GM21447 (cell line): ENCODE measurements at regions not wholly inside any gene's neighbourhood (a gene's known extent, or its start where the extent isn't known, plus 50 kb on each side); places are given as distances from the start of the nearest gene placed in this dataset.
"Not testable (repeated sequence)": the region's sequence is repeated elsewhere in the genome, so short reads cannot be mapped to it uniquely, and the experiment has no call there.

Source experiments
- ATAC-seq: cut with Tn5 transposase; IDR thresholded peaks from one replicate; pipeline ENCODE4 v1.9.1; 2021; ENCODE audit not compliant: unreplicated experiment

DNA sequence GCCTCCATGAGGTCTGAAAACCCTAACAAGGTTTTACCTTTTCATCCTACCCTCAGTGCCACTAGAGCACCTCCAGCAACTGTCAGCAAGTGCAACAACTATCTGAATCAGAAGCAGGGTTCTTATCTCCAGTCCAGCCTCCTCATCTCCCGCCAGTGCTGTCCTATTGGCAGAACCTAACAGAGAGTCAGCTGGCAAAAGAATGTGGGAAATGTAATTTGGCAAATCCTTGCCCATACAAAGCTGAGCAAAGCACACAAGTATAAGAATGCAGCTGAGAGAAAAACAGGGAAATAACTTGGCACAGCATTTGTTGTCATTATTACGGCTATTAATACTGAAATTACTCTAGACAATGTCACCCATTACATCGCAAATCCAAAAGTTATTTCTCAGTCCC, 124.2 kb downstream of the ATP6V1G3 start:
- no peak for ATAC-seq

DNA sequence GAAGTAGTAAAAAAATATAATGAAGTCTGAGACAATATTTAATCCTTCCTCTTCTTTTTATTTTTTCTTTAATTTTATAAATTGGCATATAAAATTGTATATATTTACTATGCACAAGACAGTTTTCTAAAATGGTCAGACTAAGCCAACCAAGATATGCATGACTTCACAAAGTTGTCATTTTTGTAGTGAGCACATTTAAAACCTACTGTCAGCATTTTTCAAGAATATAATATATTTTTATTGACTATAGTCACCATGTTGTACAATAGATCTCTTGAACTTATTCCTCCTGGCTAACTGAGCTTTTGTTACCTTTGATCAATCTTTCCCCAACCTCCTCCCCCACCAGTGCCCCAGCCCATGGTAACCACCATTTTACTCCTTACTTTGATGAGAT, 129.2 kb downstream of the ATP6V1G3 start:
- no peak for ATAC-seq

DNA sequence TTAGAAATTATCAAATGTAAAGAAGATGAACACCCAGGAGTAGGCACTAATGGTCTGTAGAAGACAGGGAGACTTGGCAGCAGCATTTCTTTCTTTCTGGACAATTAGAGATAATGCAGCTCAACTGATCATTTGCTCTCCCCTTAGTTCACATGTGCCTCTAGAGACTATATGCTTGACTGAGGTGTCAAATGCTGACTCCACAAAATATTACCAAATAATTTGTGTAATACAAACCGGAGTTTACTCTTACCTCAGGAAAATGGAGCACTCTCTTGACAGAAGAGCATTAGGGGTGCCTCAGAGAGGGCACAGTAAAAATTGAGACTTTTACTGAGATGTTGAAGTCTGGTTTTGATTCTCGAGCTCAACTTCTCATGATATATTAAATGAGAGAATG, 131.8 kb downstream of the ATP6V1G3 start:
- ATAC-seq: no peak

DNA sequence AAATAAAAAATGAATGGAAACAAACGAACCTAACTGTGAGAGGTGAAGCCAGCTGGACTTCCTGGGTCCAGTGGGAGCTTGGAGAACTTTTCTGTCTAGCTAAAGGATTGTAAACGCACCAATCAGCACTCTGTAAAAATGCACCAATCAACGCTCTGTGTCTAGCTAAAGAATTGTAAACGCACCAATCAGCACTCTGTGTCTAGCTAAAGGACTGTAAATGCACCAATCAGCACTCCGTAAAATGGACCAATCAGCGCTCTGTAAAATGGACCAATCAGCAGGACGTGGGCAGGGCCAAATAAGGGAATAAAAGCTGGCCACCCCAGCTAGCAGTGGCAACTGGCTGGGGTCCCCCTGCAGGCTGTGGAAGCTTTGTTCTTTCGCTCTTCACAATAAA, 135.8 kb downstream of the ATP6V1G3 start:
- not testable (repeated sequence) for ATAC-seq

DNA sequence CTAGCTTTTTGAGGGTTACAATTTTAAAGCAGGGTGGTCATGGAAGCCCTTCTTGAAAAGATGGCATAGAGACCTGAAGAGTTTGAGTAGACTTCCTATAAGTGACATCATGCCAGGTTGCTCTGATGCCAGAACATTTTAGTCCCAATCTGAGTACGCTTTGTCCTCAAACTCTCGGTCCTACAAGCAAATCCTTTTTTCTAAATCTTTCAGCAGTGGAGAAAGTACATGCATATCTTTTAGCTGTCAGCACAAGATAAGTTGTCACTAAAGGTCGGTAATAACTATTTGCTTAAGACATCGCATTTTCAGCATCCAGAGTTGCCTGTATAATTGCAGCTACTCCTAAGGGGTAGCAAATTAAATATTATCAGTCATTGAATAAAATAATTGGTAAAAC, 140.4 kb downstream of the ATP6V1G3 start:
- ATAC-seq: no peak

DNA sequence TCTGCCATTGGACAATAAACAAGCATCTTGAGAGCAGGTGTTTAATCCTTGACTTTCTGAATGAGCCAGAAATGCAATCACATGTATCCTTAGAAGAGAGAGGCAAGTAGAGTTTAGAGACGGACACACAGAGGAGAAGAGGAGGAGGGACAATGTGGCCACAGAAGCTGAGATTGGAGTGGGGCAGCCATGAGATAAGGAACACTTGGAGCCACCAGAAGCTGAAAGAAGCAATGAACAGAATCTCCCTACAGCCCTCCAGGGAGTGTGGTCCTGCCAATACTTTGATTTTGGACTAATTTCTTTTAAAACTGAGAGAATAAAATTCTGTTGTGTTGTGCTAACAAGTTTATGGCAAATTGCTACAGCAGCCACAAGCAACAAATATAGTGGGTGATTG, 141.0 kb downstream of the ATP6V1G3 start:
- ATAC-seq: no peak

DNA sequence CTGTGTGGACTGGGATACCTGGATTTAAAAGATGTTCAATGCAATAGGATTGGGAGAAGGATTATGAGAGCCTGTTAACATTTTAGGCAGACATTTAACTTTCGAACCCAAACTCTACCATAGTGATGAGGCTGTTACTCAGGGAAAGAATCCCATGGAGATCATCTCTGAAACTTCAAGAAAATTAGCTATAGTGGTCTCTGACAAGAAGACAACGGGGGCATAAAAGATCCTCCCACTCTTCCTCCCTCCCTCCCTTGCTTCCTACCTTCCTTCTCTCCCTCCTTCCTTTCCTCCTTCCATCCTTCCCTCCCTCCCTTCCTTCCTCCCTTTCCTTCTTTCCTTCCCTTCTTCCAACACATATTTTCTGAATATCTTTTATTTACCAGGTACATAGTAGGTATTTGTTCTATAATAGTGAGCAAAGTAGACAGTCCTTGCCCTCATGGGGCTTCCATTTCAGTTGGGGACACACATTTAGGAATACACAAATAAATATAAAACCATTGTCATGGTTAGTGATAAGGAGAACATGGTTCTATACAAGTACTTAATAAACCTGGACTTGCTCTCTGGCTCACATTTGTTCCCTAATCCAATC, 143.2 kb downstream of the ATP6V1G3 start:
- ATAC-seq: no peak

DNA sequence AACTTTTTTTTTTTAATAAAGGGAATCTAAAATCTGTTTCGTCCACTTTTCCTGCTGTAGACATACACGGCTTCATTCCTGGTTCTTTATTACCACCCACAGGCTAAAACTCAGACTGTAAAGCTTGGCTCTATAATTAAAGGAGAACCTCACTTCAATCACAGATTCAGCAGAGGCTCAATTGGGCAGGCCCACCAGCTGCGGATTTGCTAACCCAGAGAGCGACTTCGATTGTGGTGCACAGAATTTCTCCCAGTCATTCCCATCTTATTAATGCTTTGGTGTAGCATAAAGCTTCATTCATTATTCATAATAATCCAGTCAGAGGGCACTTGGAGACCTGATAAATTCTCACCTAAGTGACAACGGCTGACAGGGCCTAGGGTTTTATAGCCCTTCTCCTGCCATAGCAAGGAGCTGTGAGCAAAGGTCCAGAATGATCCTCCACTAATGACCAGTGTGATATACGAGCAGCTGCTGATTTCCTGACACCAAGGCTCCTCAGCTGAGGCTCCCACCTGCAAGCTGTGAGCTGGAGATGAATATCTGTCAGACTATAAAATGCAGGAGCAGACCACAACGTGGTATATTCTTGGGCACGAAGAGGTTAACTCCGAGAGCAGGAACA, 149.0 kb downstream of the ATP6V1G3 start:
- ATAC-seq: no peak

DNA sequence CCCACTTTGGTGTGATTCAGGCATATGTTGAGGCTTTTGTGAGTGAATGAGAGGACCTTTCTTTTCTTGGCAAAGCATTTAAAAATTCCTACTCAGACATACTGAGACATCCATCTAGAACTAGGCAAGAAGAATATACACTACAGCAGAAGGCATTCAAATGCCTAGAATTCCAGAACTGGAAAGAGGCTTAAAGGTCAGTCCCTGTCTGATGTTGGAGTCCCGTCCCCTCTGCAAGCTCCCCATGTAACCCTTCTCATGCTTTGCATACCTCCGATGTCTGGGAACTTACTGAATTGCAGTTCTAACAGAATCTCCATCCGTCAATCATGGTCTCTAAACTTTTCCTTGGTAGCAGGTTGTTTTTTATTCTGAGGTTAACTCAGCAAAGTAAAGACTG, 152.9 kb downstream of the ATP6V1G3 start:
- no peak for ATAC-seq

DNA sequence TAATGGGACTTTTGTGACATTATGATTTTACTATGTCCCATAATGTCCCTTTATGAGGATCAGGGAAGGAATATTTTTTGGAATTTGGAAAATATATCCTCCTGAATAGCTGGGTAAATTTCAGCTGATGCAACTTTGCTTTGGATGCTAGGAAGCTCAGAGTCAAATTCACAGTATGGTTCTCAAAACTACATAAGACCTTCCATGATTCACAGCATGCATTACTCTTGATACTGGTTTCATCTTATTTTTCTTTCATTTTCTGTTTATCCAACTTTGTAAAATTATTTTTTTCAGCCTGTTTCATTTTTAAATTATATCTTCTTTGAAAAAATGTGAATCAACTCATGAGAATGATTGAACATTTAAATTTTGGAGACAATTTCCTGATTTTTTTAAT, 160.2 kb downstream of the ATP6V1G3 start:
- no peak for ATAC-seq

DNA sequence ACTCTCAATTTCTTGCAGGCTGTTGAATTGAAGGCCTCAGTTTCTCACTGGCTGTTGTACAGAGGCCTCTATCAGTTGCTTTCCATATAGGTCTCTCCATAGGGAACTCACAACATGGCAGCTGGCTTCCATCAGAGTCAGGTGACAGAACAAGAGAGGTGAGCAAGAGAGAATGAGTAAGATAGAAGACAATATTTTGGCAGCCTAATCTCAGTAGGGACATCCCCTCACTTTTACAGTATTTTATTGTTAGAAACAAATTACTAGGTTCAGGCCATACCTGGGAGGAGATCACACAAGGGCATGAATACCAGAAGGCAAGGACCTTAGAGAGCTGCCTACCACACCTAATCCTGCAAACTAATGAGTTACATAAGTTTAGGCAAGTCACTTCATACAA, 162.8 kb downstream of the ATP6V1G3 start:
- no peak for ATAC-seq

DNA sequence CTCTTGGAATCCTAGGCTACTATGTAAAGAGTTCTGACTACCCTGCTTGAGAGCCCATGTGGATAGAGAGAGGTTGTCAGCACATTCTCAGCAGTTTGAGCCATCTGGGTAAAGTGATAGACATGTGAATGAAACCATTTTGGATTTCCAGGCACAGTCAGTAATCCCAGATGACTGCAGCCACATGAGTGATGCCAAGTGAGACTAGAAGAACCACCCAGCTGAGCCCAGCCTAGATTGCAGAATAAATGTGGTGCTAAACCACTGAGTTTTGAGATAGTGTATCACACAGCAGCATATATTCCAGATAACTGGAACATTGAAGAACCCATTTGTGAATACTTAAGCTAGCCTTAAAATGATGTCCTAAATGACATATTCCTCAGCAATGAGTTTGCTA, 166.2 kb downstream of the ATP6V1G3 start:
- ATAC-seq: no peak

DNA sequence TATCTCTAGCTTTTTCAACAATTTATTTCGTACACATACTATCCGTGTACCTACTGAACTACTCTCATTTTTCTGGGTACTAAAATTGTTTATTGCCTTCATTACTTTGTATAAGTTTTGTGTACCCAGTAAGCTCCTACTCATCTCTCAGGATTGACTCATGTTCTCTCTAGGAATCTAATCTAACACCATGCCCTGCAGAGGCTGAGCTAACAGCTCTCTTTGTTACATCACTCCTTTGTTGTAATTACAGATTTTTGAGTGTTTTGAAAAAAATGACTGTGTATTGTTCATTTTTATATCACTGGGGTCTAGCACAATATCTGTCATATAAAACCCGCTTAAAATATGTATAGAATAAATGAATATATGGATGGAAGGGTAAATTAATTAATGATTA, 167.1 kb downstream of the ATP6V1G3 start:
- ATAC-seq: no peak
